ENCODE measurements at regions not wholly inside any gene's neighbourhood (a gene's known extent, or its start where the extent isn't known, plus 50 kb on each side); places are given as distances from the start of the nearest gene placed in this dataset.

- ATAC-seq (ENCODE audit: poor library complexity) = no peak
- intact Hi-C loops (cut with DNase I) = no loop called here
- DNase-seq = no peak
These were observed 417.2 kb downstream of the TLR4 start for GRCh38 chr9:118121361-118121760.

GRCh38 chr9:118128313-118128712 lies 424.1 kb downstream of the TLR4 start:
- no peak for ATAC-seq (ENCODE audit: poor library complexity)
- intact Hi-C loops (cut with DNase I) = no loop called here
- no peak for DNase-seq

GRCh38 chr9:118129541-118129940 lies 425.3 kb downstream of the TLR4 start:
- intact Hi-C loops (cut with DNase I) = no loop called here
- ATAC-seq (ENCODE audit: poor library complexity) = no peak
- DNase-seq = no peak

- no peak for ATAC-seq (ENCODE audit: poor library complexity)
- DNase-seq = no peak
- intact Hi-C loops (cut with DNase I) = no loop called here
These were observed 444.8 kb downstream of the TLR4 start for GRCh38 chr9:118148990-118149389.

- no peak for ATAC-seq (ENCODE audit: poor library complexity)
- DNase-seq = no peak
These were observed 452.6 kb downstream of the TLR4 start for GRCh38 chr9:118156846-118157245.

GRCh38 chr9:118162716-118163115 lies 458.5 kb downstream of the TLR4 start:
- intact Hi-C loops (cut with DNase I) = no loop called here
- ATAC-seq (ENCODE audit: poor library complexity) (no peak), DNase-seq (no peak)

More at GRCh38 chr9:118156846-118157245, 452.6 kb downstream of the TLR4 start:
- intact Hi-C loops (cut with DNase I) = no loop called here

GRCh38 chr9:118163751-118164150 lies 459.5 kb downstream of the TLR4 start:
- DNase-seq (no peak), ATAC-seq (ENCODE audit: poor library complexity) (no peak)
- intact Hi-C loops (cut with DNase I) = no loop called here

GRCh38 chr9:118165451-118165850 lies 461.2 kb downstream of the TLR4 start:
- intact Hi-C loops (cut with DNase I) = no loop called here
- DNase-seq = no peak
- no peak for ATAC-seq (ENCODE audit: poor library complexity)

- ATAC-seq (ENCODE audit: poor library complexity) = peak; percentile 36
- no peak for DNase-seq
- intact Hi-C loops (cut with DNase I) = no loop called here
These were observed 466.1 kb downstream of the TLR4 start for GRCh38 chr9:118170032-118170955.

GRCh38 chr9:118177241-118177640 lies 473.0 kb downstream of the TLR4 start:
- intact Hi-C loops (cut with DNase I) = no loop called here
- DNase-seq (no peak), ATAC-seq (ENCODE audit: poor library complexity) (no peak)

- ATAC-seq (ENCODE audit: poor library complexity) (no peak), DNase-seq (no peak)
- intact Hi-C loops (cut with DNase I) = no loop called here
These were observed 479.4 kb downstream of the TLR4 start for GRCh38 chr9:118183576-118183975.

GRCh38 chr9:118187408-118187807 lies 483.2 kb downstream of the TLR4 start:
- no peak for ATAC-seq (ENCODE audit: poor library complexity)
- DNase-seq = no peak
- intact Hi-C loops (cut with DNase I) = no loop called here

- intact Hi-C loops (cut with DNase I) = no loop called here
- ATAC-seq (ENCODE audit: poor library complexity) = no peak
- no peak for DNase-seq
These were observed 485.4 kb downstream of the TLR4 start for GRCh38 chr9:118189615-118190014.

GRCh38 chr9:118192807-118193206 lies 488.6 kb downstream of the TLR4 start:
- DNase-seq (no peak), ATAC-seq (ENCODE audit: poor library complexity) (no peak)
- intact Hi-C loops (cut with DNase I) = no loop called here

GRCh38 chr9:118209343-118209742 lies 505.1 kb downstream of the TLR4 start:
- intact Hi-C loops (cut with DNase I) = no loop called here
- DNase-seq = no peak
- no peak for ATAC-seq (ENCODE audit: poor library complexity)

GRCh38 chr9:118215549-118215948 lies 511.3 kb downstream of the TLR4 start:
- intact Hi-C loops (cut with DNase I) = no loop called here

GRCh38 chr9:118222375-118222774 lies 518.2 kb downstream of the TLR4 start:
- ATAC-seq (ENCODE audit: poor library complexity) = no peak
- no peak for DNase-seq
- intact Hi-C loops (cut with DNase I) = no loop called here

More at GRCh38 chr9:118215549-118215948, 511.3 kb downstream of the TLR4 start:
- DNase-seq (no peak), ATAC-seq (ENCODE audit: poor library complexity) (no peak)

- DNase-seq (no peak), ATAC-seq (ENCODE audit: poor library complexity) (no peak)
- intact Hi-C loops (cut with DNase I) = no loop called here
These were observed 518.9 kb downstream of the TLR4 start for GRCh38 chr9:118223111-118223510.

- intact Hi-C loops (cut with DNase I) = no loop called here
- DNase-seq (no peak), ATAC-seq (ENCODE audit: poor library complexity) (no peak)
These were observed 526.1 kb downstream of the TLR4 start for GRCh38 chr9:118230329-118230728.

GRCh38 chr9:118236625-118237024 lies 532.4 kb downstream of the TLR4 start:
- no peak for ATAC-seq (ENCODE audit: poor library complexity)
- DNase-seq = no peak
- intact Hi-C loops (cut with DNase I) = no loop called here

GRCh38 chr9:118238139-118238538 lies 533.9 kb downstream of the TLR4 start:
- intact Hi-C loops (cut with DNase I) = no loop called here
- DNase-seq = no peak
- ATAC-seq (ENCODE audit: poor library complexity) = no peak
